DMS114 treated with DMSO at 0.1 percent for 48 hours (cell line): ENCODE measurements at regions not wholly inside any gene's neighbourhood (a gene's known extent, or its start where the extent isn't known, plus 50 kb on each side); places are given as distances from the start of the nearest gene placed in this dataset.
"Not testable (repeated sequence)": the region's sequence is repeated elsewhere in the genome, so short reads cannot be mapped to it uniquely, and the experiment has no call there.

ENCODE experiments used
- DNase-seq: peaks from one replicate; lab custom pipeline; 2025; ENCODE audit not compliant: unreplicated experiment; lab: John Stamatoyannopoulos, UW

DNA sequence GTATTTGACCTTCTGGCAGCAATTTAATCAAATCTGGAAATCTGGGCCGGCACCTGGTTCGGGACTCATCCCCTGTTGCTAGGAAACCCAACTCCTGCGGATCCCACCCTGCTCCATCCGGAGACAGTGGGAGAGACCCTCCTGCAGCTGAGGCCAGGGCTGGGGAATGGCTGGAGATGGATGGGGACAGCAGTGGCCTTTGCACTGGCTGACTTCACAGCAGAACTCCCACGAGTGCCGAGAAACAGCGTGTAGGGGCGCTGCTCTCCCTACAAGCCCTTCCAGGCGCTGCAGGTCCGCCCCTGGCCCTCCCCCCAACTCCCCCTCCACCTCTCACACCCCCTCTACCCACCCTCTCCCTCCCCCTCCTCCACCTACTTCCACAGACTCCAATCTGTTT, 105.8 kb upstream of the PPP1R26 start:
- no peak for DNase-seq

DNA sequence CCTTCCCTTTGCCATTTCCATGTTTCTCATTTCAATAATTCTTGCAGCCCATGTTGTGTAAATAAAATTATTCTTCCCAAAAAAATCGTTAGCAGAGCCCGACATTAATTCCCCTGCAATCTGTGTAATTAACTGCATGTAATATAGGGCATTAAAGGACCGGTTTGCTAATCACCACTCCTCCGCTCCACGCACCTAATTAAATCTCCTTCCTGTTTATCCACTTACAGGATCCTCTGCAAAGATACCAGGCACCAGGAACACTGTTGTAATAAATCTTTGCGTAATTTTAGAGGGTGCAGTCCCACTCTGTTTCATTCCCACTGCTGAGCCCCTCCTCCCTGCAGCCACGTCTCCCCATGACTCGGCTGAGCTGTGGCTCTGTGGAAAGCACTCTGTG, 105.0 kb upstream of the PPP1R26 start:
- no peak for DNase-seq

DNA sequence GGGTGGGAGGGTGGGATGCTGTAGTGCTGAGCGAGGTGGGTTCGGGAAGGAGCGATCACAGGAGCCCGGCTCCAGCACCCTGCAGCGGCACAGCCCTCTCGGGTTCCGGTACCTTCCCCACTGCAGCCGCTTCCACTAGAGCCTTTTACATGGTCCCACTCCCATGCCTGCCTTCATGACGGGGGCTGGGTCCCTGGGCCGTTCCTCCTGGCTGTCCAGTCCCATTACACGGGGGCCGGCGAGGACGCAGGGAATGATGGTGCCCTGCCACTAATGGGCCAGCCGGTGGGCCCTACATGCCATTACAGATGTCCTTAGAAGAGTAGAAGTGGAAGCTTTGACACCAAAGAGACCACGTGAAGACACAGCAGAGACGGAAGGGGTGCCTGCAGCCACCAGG, 104.6 kb upstream of the PPP1R26 start:
- DNase-seq, result no peak

DNA sequence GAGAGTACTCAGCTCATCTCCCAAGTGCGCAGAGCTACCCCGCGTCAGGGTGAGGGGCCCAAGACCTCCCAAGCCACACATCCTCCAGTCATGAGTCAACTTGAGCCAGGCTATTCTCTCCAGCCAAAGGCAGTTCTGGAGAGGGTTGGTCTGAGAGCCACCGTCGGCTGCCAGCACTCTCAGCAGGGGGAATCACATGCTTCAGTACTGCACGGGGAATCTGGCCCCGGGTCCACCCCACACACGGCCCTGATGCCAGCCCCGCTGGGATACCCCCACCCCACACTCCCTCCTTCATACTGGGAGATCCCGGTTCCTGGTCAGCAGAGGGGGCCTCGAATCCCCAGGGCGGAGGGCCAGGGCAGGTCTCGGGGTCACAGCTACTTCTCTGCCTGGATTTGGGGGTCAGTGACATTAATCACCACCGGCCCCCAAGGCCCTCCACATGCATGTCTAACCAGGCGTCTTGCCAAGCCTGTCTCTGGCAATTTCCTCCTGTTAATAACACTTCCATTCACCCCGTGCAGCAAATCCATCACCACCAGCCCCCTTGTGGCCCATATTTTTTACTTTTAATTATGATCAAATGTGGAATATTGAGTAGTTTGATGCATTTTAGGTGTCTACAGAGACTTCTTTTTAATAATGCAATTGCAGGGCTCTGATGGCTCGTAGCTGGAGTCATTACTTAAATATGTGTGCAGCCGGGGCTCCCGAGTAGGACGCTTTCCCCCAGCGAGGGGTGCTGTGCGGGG, 102.9 kb upstream of the PPP1R26 start:
- no peak for DNase-seq

DNA sequence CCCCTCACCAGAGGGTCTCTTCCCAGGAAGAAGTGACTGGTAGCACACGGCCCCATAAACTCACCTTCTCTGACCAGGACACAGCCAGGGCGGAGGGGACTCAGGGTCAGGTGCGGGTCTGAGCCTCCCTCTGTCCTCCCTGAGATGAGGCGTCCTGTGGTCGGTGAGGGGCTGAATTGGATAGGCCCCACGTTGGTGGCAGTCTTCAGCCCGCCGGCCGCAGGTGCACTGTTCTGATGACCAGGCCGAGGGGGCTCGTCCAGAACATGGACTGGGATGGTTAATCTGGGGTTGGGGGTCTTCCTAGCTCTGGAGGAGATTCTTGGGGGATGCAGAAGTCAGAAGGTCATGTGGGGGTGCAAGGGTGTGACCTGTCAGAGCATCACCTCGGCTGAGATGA, 102.2 kb upstream of the PPP1R26 start:
- DNase-seq, result no peak

DNA sequence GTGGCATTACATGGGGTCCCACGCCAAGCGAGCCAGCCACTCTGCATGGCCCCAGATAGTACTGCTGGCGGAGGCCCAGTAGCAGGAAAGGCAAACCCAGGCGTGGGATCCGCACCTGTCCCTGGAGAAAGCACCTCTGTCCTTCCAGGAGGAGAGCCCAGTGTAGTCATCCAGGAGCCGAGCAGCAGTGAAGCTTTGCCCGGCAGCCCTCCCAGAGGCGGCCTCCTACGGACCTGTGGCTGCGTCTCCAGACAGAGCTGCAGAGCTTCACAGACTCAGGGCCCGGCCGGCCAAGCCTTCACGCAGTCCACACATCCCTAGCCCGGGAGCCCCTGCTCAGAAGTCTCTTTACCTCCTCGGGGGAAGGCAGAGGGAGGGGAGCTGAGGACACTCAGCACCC, 100.8 kb upstream of the PPP1R26 start:
- no peak for DNase-seq

DNA sequence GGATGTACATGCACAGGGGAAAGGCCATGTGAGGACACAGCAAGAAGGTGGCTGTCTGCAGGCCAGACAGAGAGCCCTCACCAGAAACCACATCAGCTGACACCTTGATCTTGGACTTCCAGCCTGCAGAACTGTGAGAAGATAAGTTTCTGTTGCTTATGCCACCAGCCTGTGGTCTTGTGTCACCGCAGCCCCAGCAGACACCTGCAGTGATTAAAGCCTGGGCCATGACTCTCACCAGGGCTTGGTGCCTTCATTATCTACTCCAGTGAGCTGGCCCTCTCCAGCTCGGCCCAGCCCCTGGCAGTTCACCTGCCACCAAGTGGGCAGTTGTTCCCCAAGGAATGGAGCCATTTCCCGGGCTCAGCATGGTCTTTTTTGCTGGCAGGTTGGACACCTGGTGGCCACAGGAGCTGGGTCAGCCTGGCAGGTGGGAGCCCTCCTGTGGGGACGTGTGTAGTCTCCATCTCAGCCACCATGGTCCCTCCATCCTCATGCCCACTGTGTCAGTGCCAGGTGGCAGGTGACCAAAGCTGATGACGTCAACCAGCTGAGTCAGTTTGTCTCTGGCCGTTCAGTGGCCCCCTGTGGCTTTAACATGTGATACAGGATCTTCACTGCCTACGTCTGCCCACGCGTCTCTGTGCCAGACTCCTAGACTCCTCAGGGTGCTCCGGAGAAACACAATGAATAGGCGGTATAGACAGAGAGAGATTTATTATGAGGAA, 99.9 kb upstream of the PPP1R26 start:
- no peak for DNase-seq

DNA sequence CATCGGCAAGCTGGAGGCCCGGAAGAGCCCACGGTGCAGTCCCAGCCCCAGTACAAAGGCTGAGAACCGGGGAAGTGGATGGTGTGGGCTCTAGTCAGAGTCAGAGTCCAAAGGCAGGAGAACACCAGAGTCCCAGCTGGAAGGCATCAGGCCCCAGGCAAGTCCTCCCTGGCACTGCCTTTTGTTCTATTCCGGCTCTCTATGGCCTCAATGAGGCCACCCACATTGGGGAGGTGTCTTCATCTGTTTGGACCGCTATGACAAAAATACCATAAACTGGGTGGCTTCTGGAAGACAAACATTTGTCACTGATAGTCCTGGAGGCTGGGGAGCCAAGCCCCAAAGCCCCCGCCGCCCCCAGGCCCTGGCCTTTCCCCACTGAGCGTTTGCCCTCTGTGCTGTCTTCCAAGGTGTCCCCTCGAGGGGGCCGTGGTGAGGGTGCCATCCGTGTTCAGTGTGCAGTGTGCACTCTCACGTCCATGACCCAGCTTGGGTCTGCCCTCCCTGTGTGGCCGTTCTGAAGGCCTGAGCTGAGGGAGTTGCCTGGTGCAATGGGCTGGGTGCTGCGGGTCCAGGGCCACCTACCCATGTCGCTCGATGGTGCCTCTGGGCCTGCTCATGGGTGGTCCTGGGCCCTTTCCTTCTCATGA, 99.1 kb upstream of the PPP1R26 start:
- no peak for DNase-seq

DNA sequence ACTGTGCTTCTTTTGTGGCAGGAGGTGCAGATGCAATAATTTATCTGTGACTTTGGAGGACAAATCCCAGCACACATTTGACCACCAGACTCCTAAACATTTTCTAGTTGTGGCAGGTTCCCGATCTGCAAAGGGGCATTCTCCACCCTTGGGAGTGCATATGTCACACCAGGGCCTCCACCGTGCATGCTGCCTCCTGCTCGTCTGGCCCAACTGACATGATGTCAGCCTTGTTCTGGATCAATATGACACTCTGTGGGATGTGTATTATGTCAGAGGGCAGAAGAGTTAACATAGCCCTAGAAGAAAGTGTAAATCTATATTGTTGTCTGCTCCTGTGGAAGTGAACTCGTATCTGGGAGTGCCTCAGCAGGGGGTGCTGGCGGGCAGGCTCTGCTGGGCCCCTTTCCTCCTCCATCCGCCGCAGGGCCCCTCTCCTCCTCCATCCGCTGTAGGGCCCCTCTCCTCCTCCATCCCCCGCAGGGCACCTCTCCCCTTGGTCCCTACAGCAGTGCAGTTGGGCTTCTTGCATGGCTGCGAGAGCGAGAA, 97.7 kb upstream of the PPP1R26 start:
- no peak for DNase-seq

DNA sequence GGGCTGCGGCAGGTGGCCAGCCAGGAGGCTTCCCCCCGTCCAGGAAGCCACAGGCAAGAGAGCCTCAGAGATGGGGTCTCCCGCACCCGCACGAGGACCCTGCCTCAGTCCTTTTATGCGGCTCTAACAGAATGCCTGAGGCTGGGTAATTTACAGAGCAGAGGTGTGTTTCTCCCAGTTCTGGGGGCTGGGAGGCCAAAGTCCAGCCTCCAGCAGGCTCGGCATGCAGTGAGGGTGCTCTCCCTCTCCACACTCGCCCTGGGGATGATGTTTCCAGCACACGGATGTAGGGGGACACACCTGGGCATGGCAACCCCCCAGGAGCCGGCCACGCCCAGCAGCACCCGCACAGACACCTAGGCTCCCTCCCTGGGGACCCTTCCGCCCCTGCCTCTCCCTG, 95.4 kb upstream of the PPP1R26 start:
- DNase-seq, result no peak

DNA sequence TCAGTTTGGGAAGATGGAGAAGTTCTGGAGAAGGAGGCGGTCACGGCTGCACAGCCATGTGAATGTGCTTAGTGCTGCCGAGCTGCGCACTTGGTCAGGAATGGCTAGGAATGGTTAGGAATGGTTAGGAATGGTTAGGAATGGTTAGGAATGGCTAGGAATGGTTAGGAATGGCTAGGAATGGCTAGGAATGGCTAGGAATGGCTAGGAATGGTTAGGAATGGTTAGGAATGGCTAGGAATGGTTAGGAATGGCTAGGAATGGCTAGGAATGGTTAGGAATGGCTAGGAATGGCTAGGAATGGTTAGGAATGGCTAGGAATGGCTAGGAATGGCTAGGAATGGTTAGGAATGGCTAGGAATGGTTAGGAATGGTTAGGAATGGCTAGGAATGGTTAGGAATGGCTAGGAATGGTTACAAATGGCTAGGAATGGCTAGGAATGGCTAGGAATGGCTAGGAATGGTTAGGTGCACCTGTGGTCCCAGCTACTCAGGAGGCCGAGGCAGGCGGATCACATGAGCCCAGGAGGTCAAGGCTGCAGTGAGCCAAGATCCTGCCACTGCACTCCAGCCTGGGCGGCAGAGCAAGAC, 94.7 kb upstream of the PPP1R26 start:
- not testable (repeated sequence) for DNase-seq

DNA sequence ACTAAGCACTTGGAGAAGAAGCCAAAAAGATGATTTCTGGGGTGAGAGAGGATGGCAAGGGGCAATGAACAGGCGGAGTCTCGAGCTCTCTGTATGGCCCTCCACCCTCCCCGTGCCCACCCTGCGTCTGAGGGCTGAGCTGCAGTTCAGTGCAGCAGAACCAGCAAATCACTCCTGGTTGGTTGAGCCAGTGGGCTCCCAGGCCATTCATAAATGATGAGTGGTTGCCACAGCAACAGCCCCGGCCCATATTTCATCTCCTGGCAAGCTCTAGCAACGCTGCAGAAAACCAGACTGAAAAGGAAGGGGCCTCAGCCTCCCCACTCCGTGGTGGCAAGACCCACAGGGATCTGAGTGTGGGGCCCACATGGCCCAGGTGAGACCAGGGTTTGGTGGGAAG, 93.8 kb upstream of the PPP1R26 start:
- DNase-seq, result no peak

DNA sequence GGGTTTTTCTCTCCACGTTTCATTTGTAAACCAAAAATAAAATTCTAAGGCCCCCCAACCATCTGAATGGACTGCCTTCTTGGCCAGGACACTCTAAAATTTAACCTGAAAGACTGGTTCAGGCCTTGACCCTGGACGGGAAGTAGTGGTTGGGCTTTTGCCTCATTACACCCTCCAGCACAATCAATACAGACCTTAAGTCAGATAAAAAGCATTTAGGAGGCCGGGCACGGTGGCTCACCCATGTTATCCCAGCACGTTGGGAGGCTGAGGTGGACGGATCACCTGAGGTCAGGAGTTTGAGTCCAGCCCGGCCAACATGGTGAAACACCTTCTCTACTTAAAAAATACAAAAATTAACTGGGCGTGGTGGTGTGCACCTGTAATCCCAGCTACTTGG, 91.6 kb upstream of the PPP1R26 start:
- no peak for DNase-seq

DNA sequence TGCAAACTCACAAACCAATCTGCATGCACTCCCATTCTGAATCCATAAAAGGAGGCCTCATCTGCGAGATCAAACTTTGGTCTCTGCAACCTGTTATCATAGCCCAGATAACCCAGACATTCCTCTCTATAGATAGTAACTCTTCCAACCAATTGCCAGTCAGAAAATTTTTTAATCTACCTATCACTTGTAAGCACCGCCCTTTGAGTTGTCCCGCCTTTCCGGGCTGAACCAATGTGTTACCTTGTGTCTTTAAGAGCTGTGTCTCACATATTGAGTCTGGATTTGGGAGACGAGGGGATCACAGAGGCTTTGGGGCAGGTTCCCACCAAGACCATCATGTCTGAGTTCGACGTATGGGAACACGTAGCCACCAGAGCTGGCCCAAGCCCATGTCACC, 91.1 kb upstream of the PPP1R26 start:
- DNase-seq, result no peak

DNA sequence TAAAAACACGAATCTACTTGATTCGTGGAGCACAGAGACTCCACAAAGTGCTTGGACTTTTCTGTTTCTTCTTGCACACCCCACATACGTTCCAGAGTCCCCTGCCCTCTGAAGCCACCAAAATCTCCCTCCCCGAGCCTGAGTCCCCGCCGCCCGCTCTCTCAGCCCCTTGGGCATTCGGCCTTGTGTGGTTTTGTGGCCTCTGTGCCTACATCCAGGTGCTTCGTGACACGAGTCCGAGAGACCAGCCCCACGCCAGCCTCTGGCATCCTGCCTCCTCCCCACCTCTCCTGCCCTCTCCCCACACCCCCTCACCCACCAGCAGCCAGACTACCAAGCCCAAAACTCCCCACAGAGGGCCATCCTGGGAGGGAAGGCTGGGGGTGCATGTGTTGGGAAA, 87.8 kb upstream of the PPP1R26 start:
- DNase-seq, result no peak

DNA sequence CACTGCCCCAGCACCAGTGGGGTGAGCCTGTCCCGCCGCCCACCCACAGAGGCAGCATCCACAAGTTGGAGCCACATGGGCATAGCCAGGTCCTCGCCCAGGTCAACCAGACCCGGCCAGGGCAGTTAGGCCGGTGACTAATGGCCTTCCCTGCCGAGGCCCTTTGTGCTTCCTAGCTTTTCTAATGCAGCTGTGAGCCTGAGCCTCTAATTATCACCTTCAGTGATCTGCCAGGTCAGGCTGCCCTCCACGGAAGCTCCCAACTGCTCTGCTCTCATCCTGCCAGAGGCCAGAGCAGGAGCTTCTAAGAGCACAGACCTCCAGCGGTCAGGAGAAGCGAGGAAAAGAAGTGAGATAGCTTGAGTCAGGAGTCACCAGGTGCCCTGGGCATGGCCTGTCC, 87.1 kb upstream of the PPP1R26 start:
- no peak for DNase-seq

DNA sequence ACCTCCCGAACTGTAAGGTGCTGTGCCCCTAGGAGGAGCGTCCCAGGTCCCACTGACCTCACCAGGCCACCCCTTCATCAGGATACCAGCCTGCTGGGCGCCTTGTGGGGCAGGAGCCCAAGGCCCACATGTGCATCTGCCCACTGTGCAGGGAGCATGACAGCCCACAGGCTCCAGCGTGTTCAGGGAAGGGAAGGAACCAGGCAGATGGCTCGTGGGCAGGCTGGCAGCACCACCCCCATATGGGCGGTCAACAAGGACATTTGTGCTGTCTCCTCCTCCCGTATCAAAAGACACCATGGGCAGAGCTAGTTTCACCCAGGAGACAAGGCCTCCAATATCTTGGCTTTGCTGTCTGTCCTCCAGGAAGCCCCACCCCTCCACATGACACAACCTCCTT, 85.5 kb upstream of the PPP1R26 start:
- DNase-seq, result no peak

DNA sequence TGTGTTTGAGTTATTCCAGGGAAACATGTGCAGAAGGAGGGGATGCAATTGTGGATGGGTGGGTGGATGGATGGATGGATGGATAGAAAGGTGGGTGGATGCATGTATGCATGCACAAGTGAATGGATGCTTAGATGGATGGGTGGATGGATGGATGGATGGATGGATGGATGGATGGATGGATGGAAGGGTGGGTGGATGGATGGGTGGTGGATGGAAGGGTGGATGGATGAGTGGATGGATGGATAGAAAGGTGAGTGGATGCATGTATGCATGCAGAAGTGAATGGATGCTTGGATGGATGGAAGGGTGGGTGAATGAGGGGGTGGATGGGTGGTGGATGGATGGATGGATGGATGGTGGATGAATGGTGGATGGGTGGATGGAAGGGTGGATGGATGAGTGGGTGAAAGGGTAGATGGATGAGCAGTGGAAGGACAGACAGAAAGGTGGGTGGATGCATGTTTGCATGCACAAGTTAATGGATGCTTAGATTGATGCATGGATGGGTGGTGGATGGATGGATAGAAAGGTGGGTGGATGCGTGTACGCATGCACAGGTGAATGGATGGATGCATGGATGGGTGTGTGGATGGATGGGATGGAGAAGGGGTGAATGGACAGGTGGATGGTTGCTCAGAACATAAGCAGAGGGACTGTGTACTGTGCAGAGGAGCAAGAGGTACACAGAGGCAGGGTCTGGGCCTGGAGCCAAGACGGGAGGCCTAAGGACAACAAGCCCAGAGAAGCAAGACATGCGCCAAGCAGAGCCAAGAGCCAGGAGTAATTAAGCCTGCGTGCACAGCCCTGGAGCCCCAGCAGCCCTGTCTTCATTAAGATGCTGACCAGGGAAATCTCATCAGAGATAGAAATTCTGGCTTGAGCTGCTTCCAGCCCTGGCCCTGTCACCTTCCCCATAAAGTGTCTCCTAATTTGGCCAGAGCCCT, 84.6 kb upstream of the PPP1R26 start:
- DNase-seq, result no peak

DNA sequence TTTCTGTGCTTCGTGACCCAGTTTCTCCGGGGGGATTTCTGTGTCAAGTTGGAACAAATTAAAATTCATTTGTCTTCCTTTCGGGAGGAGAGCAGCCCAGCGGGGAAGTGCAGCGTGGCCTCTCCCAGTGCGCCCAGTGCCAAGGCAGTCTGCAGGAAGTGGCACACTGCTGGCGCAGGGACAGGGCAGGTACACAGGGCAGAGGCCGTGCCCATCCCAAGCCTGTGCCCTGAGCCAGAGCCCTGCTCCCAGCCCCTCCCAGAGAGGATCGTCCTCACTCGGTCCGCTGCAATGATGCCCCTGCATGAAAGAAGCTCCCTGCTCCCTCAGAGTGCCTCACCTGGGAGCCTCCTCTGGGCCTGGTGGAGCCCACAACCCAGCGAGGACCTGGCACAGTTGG, 82.4 kb upstream of the PPP1R26 start:
- no peak for DNase-seq

DNA sequence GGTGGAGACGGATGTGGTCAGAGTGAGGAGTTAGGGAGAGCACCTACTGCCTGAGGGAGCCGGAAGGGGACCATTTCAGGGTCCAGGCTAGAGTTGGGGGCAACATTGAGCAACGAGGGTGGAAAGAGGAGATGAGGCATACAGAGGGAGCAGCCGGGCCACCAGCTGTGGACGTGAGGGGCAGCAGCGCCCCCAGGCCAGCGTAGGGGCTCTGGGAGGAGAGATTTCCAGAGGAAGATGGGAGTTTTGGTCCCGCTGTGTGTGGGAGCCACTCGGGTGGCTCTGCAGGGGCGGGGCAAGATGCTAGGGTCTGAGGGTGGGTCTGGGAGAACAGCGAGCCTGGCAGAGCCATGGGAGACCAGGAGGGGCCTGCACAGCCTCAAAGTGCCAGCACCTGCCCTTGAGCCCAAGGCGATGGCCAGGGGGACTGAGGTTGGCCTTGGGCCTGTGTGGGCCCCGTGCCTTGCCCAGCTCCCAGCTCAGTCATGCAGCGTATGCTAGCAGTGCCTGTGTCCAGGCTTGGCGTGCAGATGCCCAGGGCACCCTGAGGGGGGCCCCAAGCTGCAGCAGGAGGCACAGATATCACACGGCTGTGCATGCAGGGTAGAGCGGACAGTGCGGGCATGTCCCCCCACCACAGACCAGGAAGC, 80.5 kb upstream of the PPP1R26 start:
- DNase-seq, result no peak
